Sigmoid colon (tissue), 6 donors: ENCODE measurements at regions not wholly inside any gene's neighbourhood (a gene's known extent, or its start where the extent isn't known, plus 50 kb on each side); places are given as distances from the start of the nearest gene placed in this dataset.

Source experiments
- DNase-seq: peaks from one replicate; pipeline ENCODE4 v3.0.0-alpha.2; 2019
- H3K27ac ChIP-seq, 4 donors: fragments of 200-600 bp; sonication (generic); one replicate each; pipeline ENCODE4 v1.5.1; 2016 to 2019; ENCODE audit warnings: mild to moderate bottlenecking in 1 of 4
- H3K27me3 ChIP-seq, 3 donors: fragments of 200-600 bp; sonication (generic); one replicate each; pipeline ENCODE4 v1.5.1; 2019; ENCODE audit warnings: mild to moderate bottlenecking in 1 of 3
- H3K36me3 ChIP-seq, 4 donors: fragments of 200-600 bp; sonication (generic); one replicate each; pipeline ENCODE4 v1.5.1; 2016 to 2019
- H3K4me1 ChIP-seq, 4 donors: fragments of 200-600 bp; sonication (generic); one replicate each; pipeline ENCODE4 v1.5.1; 2017 to 2019
- H3K4me3 ChIP-seq, 4 donors: fragments of 200-600 bp; sonication (generic); one replicate each; pipeline ENCODE4 v1.5.1; 2017 to 2019; ENCODE audit warnings: mild to moderate bottlenecking in 2 of 4, moderate library complexity in 1 of 4
- H3K9me3 ChIP-seq, 4 donors: fragments of 200-600 bp in 3 of 4; sonication (generic) in 3 of 4; one replicate each; pipeline versions ENCODE4 v1.5.1 to v1.6.1; 2013 to 2019
- EP300 ChIP-seq, 4 donors: sonication (generic); formaldehyde crosslinking; IDR thresholded peaks; one replicate each; pipeline ENCODE4 v1.6.1; 2017; ENCODE audit warnings: antibody characterized with exemption in 4 of 4
- POLR2A ChIP-seq, 2 donors: fragments of 450-650 bp; IDR thresholded peaks; one replicate each; pipeline ENCODE4 v1.6.1; 2016; ENCODE audit warnings: antibody characterized with exemption in 2 of 2, mild to moderate bottlenecking in 2 of 2, moderate library complexity in 2 of 2
- POLR2AphosphoS5 ChIP-seq, 4 donors: sonication (generic); formaldehyde crosslinking; IDR thresholded peaks; one replicate each; pipeline ENCODE4 v1.6.1; 2017; ENCODE audit warnings: antibody characterized with exemption in 4 of 4
- WGBS, 2 donors: extraction: QIAGEN DNeasy Blood & Tissue Kit; methylation state at CpG; one replicate each; pipeline ENCODE4 v1.1.7; 2013; 5-methylcytosine and 5-hydroxymethylcytosine counted together
- intact Hi-C: fragments of 100-400 bp; cut with DNase I; formaldehyde crosslinking; loops from one replicate; pipeline ENCODE4 v1.15.1; 2023
- small RNA-seq, 3 donors: library from RNA; depleted of rRNA; stranded (forward); fragments of <200 nt; gene quantifications; one replicate each; pipeline ENCODE3, GENCODE V24; 2016
- TF ChIP-seq, protein P1 (sequence below), 4 experiments: fragments of 450-650 bp in 3 of 4; fragments of 200-600 bp in 1 of 4; IDR thresholded peaks; one replicate each; pipeline ENCODE4 v1.5.1; 2016 to 2019; ENCODE audit warnings: antibody characterized with exemption in 4 of 4, mild to moderate bottlenecking in 3 of 4, moderate library complexity in 2 of 4
- donor health status: healthy with polysubstance abuse.
- donor health status: healthy.

DNA sequence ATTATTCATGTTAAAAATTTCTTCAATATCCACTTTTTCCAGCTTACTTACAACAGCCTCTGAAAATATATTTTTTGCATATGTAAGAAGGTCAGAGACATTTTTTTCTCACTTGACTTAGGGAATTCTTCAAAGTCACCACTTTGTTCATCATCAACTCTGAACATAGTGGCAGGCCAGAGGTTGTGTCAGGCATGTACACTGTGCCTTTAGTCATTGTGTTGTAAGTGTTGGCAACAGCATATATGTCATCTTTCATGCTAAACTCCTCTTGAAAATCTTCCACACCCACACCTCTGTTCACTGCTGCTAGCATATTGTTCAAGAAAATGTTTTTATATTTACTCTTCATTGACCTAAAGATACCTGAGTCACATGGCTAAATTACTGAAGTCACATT lies 52.2 kb upstream of the ACVR1 start:
- peaks cover 0 to 8% (median 0%) of the 10 kb centered on the region in 3 donors for H3K27me3 ChIP-seq
- DNase-seq = no peak
- H3K4me1 ChIP-seq = no peaks in the 10 kb centered on the region
- no peak overlapping the region for H3K27ac ChIP-seq
- no peak overlapping the region for H3K4me3 ChIP-seq
- intact Hi-C loops = no loop called here
- peaks cover 0 to 4% (median 0%) of the 10 kb centered on the region in 4 donors for H3K9me3 ChIP-seq
- H3K36me3 ChIP-seq = no peaks in the 10 kb centered on the region
- TF ChIP-seq EP300 (IDR thresholded peaks at IDR 0.05) (no peak), POLR2AphosphoS5 (IDR thresholded peaks at IDR 0.05) (no peak), POLR2A (IDR thresholded peaks at IDR 0.05) (no peak)
- TF ChIP-seq, protein P1, sequence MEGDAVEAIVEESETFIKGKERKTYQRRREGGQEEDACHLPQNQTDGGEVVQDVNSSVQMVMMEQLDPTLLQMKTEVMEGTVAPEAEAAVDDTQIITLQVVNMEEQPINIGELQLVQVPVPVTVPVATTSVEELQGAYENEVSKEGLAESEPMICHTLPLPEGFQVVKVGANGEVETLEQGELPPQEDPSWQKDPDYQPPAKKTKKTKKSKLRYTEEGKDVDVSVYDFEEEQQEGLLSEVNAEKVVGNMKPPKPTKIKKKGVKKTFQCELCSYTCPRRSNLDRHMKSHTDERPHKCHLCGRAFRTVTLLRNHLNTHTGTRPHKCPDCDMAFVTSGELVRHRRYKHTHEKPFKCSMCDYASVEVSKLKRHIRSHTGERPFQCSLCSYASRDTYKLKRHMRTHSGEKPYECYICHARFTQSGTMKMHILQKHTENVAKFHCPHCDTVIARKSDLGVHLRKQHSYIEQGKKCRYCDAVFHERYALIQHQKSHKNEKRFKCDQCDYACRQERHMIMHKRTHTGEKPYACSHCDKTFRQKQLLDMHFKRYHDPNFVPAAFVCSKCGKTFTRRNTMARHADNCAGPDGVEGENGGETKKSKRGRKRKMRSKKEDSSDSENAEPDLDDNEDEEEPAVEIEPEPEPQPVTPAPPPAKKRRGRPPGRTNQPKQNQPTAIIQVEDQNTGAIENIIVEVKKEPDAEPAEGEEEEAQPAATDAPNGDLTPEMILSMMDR (IDR thresholded peaks at IDR 0.05) = no peak

DNA sequence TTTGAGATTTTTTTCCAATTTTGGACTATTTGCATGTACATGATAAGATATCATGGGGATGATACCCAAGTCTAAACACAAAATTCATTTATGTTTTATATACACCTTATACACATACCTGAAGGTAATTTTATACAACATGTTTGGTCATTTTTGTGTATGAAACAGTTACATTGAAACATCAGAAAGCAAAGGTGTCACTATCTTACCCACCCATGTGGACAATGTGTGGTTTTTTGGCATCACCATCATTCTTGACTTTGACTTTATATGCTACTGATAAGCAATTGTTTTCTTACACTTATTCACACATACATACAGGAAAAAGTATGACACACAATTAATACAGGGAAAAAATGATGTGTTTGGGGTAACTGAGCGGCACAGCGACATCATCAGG lies 51.0 kb upstream of the ACVR1 start:
- H3K27me3 ChIP-seq = no peaks in the 10 kb centered on the region
- 98 to 100% methylated on average over 2 of the region's 2 CpGs for WGBS, 2 donors
- no peak for DNase-seq
- no peak overlapping the region for H3K27ac ChIP-seq
- H3K4me3 ChIP-seq = no peak overlapping the region
- intact Hi-C loops = no loop called here
- no peak for TF ChIP-seq POLR2A (IDR thresholded peaks at IDR 0.05)
- TF ChIP-seq POLR2AphosphoS5 (IDR thresholded peaks at IDR 0.05) = no peak
- TF ChIP-seq, protein P1 (IDR thresholded peaks at IDR 0.05) = no peak
- no peak for TF ChIP-seq EP300 (IDR thresholded peaks at IDR 0.05)
- no peaks in the 10 kb centered on the region for H3K4me1 ChIP-seq
- peaks cover 0 to 4% (median 0%) of the 10 kb centered on the region in 4 donors for H3K9me3 ChIP-seq
- no peaks in the 10 kb centered on the region for H3K36me3 ChIP-seq

Small RNA genes lying in the stretch of these regions (small RNA-seq; reads per million reads assigned to genes)
- gene RNU6-932P = 0 reads per million in 3 donors
